Anterior cingulate cortex (tissue), 58 donors: ENCODE measurements at regions not wholly inside any gene's neighbourhood (a gene's known extent, or its start where the extent isn't known, plus 50 kb on each side); places are given as distances from the start of the nearest gene placed in this dataset.
"Not testable (repeated sequence)": the region's sequence is repeated elsewhere in the genome, so short reads cannot be mapped to it uniquely, and the experiment has no call there.

Source experiments
- DNase-seq, 58 donors: peaks; one replicate each; lab custom pipeline; 2025; lab: John Stamatoyannopoulos, UW

DNA sequence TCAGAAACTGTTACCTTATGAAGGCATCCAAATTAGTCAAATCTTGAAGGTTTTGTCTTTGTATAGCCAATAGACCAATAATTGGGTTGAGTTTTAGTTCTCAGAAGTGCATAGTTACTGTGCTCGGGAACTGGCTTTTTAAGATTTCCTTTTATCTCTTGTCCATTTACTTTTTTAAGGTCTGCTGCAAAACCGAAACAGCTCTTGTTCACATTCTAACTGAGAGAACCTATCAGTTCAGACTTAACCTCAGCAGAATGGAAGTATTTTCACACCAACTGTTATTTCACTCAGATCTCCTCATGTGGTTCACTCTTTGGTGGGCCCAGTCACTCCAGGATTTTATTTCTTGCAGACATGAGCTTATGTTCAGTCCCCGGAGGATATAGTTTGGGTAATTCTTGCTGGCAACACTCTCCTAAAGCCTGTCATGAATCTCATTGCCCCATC, 55.5 kb downstream of the TPBG start:
- DNase-seq = no peak

GRCh38 chr6:82419859-82420258, 56.2 kb downstream of the TPBG start:
- no peak for DNase-seq

GRCh38 chr6:82430611-82431010, 67.0 kb downstream of the TPBG start:
- DNase-seq = no peak

- no peak for DNase-seq
Observed at GRCh38 chr6:82436740-82437139, 73.1 kb downstream of the TPBG start.

GRCh38 chr6:82437701-82438100, 74.1 kb downstream of the TPBG start:
- peak in 4 of 58 donors; percentile 0 to 32 (median 10) for DNase-seq

DNA sequence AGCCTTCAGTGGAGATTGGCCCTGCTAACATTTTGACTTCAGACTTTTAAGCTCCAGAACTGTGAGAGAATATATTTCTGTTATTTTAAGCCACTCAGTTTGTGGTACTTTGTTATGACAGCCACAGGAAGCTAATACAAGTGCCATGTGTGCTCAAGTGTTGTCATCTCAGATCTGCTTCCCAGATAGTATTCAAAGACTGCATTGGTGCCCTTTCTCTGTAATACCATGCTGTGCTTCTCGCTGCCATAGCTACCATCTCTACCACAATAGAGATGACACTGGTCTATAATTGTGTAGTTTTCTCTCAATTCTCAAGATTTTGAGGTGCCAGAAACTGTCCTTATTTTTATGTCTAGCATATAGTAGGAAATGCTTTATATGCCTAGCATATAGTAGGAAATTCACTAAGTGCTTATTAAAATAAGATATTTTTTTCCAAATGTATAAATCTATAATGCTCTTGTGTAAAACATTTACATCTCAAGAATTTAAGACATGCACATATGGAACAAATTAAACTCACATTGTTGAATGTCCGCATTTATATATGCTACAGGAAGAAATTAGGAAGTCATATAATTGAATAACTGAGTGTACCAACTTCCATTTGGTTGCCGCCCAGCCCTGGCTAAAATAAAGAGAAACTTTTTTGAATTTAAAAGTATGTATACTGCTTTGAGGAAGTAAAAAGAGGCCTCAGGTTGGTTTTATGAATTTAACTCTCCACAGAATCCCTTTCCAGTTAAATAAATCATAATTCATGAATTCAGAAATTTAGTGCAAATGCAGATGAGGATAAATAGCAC, 77.6 kb downstream of the TPBG start:
- no peak for DNase-seq

- no peak for DNase-seq
Observed at GRCh38 chr6:82442061-82442719, 78.6 kb downstream of the TPBG start.

DNA sequence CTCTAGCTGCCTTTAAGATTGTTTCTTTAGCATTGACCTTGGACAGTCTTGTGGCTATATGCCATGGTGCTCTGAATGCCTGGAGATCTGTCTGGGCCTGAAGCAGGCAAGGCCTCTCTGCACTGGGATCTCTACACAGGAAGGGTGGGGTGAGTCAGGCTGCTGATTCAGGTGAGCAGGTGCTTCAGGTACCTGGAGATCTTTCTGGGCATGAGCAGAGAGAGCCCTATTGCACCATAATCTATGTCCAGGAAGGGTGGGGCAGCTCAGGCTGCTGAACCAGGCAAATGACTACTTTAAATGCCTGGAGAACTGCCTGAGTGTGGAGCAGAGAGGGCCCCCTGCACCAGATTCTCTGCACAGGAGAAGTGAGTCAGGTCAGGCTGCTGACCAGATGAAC, 94.5 kb downstream of the TPBG start:
- no peak for DNase-seq

DNA sequence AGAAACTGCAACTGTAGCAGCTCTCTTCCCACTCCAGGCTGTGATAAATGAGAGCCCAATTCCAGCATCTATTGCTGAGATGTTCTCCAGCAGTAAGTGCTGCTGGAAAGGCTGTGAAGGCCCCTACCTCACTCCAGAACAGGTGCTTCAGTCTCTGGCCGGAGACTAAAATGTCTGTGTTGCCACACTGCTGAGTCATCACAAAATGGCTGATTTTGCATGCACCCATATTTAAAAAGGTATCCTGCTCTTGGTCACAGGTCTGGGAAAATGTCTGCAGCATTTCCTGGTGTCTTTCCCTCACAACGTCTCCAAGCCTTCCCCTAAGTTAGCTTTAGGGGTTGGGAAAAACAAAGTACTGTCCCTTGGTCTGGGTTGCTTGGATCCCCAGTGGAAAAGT, 95.1 kb downstream of the TPBG start:
- no peak for DNase-seq

GRCh38 chr6:82461536-82461935, 97.9 kb downstream of the TPBG start:
- DNase-seq = no peak

DNA sequence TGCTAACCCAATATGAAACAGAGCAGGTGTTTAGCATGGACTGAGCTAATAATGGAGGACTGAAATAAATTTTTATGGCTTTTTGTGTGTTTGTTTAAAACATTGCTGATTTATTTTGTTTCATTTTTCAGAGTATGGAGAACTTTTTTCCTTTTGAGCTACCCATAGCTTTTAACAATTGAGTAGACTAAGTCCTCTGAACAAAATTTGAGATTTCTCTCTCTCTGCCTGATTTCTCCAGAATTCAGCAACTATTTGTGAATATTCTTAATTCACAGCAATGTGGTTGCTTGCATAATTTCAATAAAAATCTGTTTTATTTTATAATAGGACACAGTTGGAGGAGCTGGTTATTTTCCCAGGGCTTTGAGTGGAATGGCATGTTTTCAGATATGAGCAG, 103.7 kb downstream of the TPBG start:
- DNase-seq = no peak

- not testable (repeated sequence) for DNase-seq
Observed at GRCh38 chr6:82470123-82470522, 106.5 kb downstream of the TPBG start.

- DNase-seq = not testable (repeated sequence)
Observed at GRCh38 chr6:82475106-82475505, 111.5 kb downstream of the TPBG start.

- DNase-seq = no peak
Observed at GRCh38 chr6:82484001-82484400, 120.4 kb downstream of the TPBG start.

- DNase-seq = no peak
Observed at GRCh38 chr6:82484737-82485626, 121.4 kb downstream of the TPBG start.

- no peak for DNase-seq
Observed at GRCh38 chr6:82487895-82488294, 124.3 kb downstream of the TPBG start.

DNA sequence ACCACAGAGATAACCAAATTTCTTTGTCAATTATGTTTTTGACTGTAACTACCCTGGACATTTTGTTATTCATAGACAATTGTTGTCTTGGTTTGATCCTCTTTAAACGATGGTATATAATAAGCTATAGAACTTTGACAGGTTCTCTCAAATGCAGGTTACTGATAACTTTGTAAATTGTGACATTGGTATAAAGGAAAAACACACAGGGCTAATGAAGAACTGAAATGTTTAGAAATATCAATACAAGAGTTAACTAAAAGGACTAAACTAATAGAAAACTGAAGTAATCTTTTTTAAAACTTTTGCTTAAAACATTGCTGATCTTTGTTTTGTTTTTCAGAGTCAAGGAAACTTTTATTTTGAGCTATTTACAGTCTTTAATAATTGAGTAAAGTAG, 124.8 kb downstream of the TPBG start:
- no peak for DNase-seq

- DNase-seq = no peak
Observed at GRCh38 chr6:82492134-82492533, 128.5 kb downstream of the TPBG start.

DNA sequence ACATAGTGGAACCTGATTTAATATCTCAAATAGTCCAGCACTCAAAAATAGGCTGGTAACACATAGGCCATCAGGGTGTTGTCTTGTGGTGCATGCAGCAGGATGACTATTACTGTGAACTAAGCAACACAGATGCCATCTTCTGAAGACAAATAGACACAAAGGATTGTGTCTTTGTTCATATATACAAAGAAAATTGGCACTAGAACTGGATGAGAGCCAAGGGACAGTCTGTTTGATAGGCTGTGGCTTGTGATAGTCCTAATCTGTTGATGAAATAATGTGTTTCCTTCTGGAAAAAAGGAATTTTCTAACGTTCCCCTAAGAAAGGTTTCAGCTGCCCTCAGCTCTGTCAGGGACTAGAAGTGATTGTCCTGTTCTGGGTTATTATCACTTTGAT, 129.8 kb downstream of the TPBG start:
- DNase-seq = no peak

- no peak for DNase-seq
Observed at GRCh38 chr6:82494367-82494766, 130.8 kb downstream of the TPBG start.

- DNase-seq = not testable (repeated sequence)
Observed at GRCh38 chr6:82501901-82502300, 138.3 kb downstream of the TPBG start.
